ENCODE measurements at regions not wholly inside any gene's neighbourhood (a gene's known extent, or its start where the extent isn't known, plus 50 kb on each side); places are given as distances from the start of the nearest gene placed in this dataset.

GRCh38 chr3:22585504-22585903 lies 617.6 kb upstream of the UBE2E2 start:
- TF ChIP-seq CTCF (IDR thresholded peaks at IDR 0.05) (no peak), POLR2A (IDR thresholded peaks at IDR 0.05) (no peak)
